ENCODE measurements at regions not wholly inside any gene's neighbourhood (a gene's known extent, or its start where the extent isn't known, plus 50 kb on each side); places are given as distances from the start of the nearest gene placed in this dataset.

DNA sequence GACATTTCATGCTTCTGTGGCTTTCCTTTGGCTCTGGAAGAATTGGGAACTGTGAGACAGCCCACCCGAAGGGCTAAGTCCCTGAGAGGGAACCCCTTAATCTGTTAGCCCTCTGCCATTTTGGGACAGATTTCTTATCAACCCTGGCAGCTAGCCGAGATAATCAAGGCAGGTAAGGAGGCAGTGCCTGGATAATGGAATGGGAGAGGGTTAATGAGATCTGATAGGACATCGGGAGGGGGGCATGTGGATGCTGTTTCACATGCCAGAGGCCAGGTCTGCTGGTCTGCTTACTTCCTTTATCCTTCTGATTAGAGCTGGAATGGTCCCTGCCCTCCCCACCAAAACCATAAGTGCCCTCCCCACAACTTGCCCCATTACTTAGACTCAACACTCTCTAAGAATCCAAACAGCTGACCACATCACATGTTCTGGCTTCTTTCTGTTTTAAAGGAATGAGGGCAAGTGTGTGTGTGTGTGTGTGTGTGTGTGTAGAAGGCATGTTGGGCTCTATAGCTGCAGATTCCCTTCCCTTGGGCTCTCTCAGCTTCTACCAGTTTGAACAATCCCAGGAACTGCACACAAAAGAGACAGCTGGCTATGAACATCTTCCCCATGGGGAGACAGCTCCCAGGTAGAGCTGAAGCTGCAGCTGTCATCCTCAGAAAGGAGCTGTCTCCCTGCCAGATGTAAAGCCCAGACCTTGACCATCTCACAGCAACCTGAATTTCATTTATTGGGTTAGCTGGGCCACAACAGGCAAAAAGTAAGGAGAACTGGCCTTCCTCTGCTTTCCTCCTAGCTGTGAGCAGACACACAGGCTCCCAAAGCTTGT, 221.3 kb downstream of the PIK3R1 start:
- Histone ChIP-seq H3K9ac (ENCODE audit: extremely low read depth, low read length, poor library complexity, severe bottlenecking) (no peak overlapping the region), H3K4me1 (ENCODE audit: control insufficient read depth, insufficient read depth, low read length) (peaks cover 14% of the 10 kb centered on the region), H3K27me3 (ENCODE audit: control insufficient read depth, insufficient read depth, low read length, poor library complexity, severe bottlenecking) (peaks cover 8% of the 10 kb centered on the region), H3K4me3 (ENCODE audit: low read length) (no peak overlapping the region), H3K36me3 (ENCODE audit: control insufficient read depth, insufficient read depth, low read length) (no peaks in the 10 kb centered on the region), H3K27ac (ENCODE audit: low read depth, low read length) (no peak overlapping the region), H3K9me3 (ENCODE audit: control insufficient read depth, low read length) (no peaks in the 10 kb centered on the region)
- WGBS, 2 experiments (ENCODE audit: insufficient coverage in 1 of 2, insufficient read length in 1 of 2) = 62% methylated on average over 3 of the region's 3 CpGs; no CpG with 5 or more reads in 1 of the 2 experiments
- no peaks in the 10 kb centered on the region for H3K9me3 Mint-ChIP-seq
- H3K27me3 Mint-ChIP-seq (ENCODE audit: insufficient read depth) = peaks cover 6% of the 10 kb centered on the region
- no peak overlapping the region for H3K27ac Mint-ChIP-seq
- H3K4me3 Mint-ChIP-seq = no peak overlapping the region
- H3K4me1 Mint-ChIP-seq = peaks cover 21% of the 10 kb centered on the region
- DNase-seq = no peak
- H3K36me3 Mint-ChIP-seq (ENCODE audit: low read depth) = no peaks in the 10 kb centered on the region
- TF ChIP-seq, protein P1, sequence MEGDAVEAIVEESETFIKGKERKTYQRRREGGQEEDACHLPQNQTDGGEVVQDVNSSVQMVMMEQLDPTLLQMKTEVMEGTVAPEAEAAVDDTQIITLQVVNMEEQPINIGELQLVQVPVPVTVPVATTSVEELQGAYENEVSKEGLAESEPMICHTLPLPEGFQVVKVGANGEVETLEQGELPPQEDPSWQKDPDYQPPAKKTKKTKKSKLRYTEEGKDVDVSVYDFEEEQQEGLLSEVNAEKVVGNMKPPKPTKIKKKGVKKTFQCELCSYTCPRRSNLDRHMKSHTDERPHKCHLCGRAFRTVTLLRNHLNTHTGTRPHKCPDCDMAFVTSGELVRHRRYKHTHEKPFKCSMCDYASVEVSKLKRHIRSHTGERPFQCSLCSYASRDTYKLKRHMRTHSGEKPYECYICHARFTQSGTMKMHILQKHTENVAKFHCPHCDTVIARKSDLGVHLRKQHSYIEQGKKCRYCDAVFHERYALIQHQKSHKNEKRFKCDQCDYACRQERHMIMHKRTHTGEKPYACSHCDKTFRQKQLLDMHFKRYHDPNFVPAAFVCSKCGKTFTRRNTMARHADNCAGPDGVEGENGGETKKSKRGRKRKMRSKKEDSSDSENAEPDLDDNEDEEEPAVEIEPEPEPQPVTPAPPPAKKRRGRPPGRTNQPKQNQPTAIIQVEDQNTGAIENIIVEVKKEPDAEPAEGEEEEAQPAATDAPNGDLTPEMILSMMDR (conservative IDR thresholded peaks at IDR 0.05) = no peak

GRCh38 chr5:68438876-68439275, 223.3 kb downstream of the PIK3R1 start:
- peaks cover 4% of the 10 kb centered on the region for H3K27me3 Mint-ChIP-seq (ENCODE audit: insufficient read depth)

DNA sequence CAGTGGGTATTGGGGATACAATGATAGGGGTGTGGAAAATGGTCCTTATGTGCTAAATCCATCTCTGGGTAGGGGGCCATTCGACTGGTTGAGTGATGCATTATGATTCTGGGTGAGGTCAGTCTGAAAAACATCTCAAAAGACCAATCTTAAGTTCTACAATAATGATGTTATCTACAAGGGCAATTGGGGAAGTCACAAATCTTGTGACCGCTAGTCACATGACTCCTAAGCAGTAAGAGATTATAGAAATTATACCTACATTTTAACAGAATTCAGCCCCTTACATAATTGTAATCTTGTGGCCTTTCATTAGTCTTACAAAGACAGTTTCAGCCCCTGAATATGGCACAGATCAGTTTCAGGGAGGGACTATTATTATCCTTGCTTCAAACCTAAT, 224.7 kb downstream of the PIK3R1 start:
- Histone ChIP-seq H3K4me3 (ENCODE audit: low read length) (no peak overlapping the region), H3K4me1 (ENCODE audit: control insufficient read depth, insufficient read depth, low read length) (peaks cover 14% of the 10 kb centered on the region), H3K9me3 (ENCODE audit: control insufficient read depth, low read length) (no peaks in the 10 kb centered on the region), H3K27me3 (ENCODE audit: control insufficient read depth, insufficient read depth, low read length, poor library complexity, severe bottlenecking) (no peaks in the 10 kb centered on the region), H3K27ac (ENCODE audit: low read depth, low read length) (no peak overlapping the region), H3K36me3 (ENCODE audit: control insufficient read depth, insufficient read depth, low read length) (no peaks in the 10 kb centered on the region), H3K9ac (ENCODE audit: extremely low read depth, low read length, poor library complexity, severe bottlenecking) (no peak overlapping the region)
- Mint-ChIP-seq H3K4me3 (no peak overlapping the region), H3K27me3 (ENCODE audit: insufficient read depth) (no peaks in the 10 kb centered on the region), H3K4me1 (peaks cover 16% of the 10 kb centered on the region), H3K9me3 (no peaks in the 10 kb centered on the region), H3K36me3 (ENCODE audit: low read depth) (no peaks in the 10 kb centered on the region), H3K27ac (no peak overlapping the region)
- WGBS, 2 experiments (ENCODE audit: insufficient coverage in 1 of 2, insufficient read length in 1 of 2) = 94% methylated on average over 2 of the region's 2 CpGs; no CpG with 5 or more reads in 1 of the 2 experiments
- no peak for DNase-seq
- TF ChIP-seq, protein P1 (conservative IDR thresholded peaks at IDR 0.05) = no peak

More at GRCh38 chr5:68438876-68439275, 223.3 kb downstream of the PIK3R1 start:
- H3K27me3 ChIP-seq (ENCODE audit: control insufficient read depth, insufficient read depth, low read length, poor library complexity, severe bottlenecking) = no peaks in the 10 kb centered on the region
- TF ChIP-seq, protein P1 (conservative IDR thresholded peaks at IDR 0.05) = no peak
- H3K27ac Mint-ChIP-seq = no peak overlapping the region
- no peaks in the 10 kb centered on the region for H3K36me3 Mint-ChIP-seq (ENCODE audit: low read depth)
- no peak for DNase-seq
- H3K4me1 ChIP-seq (ENCODE audit: control insufficient read depth, insufficient read depth, low read length) = peaks cover 14% of the 10 kb centered on the region
- no peaks in the 10 kb centered on the region for H3K9me3 ChIP-seq (ENCODE audit: control insufficient read depth, low read length)
- H3K36me3 ChIP-seq (ENCODE audit: control insufficient read depth, insufficient read depth, low read length) = no peaks in the 10 kb centered on the region
- no peak overlapping the region for H3K4me3 ChIP-seq (ENCODE audit: low read length)
- H3K9me3 Mint-ChIP-seq = no peaks in the 10 kb centered on the region
- peaks cover 24% of the 10 kb centered on the region for H3K4me1 Mint-ChIP-seq
- WGBS, 2 experiments (ENCODE audit: insufficient coverage in 1 of 2, insufficient read length in 1 of 2) = 88 to 100% methylated on average over 1 of the region's 1 CpG
- H3K9ac ChIP-seq (ENCODE audit: extremely low read depth, low read length, poor library complexity, severe bottlenecking) = no peak overlapping the region
- no peak overlapping the region for H3K4me3 Mint-ChIP-seq
- no peak overlapping the region for H3K27ac ChIP-seq (ENCODE audit: low read depth, low read length)
